Lung microvascular endothelial cell (primary cell): ENCODE measurements at regions not wholly inside any gene's neighbourhood (a gene's known extent, or its start where the extent isn't known, plus 50 kb on each side); places are given as distances from the start of the nearest gene placed in this dataset.
A peak's percentile ranks its signal among the peaks of the same experiment; 100 is the strongest.
"Not testable (repeated sequence)": the region's sequence is repeated elsewhere in the genome, so short reads cannot be mapped to it uniquely, and the experiment has no call there.

ENCODE experiments used
- DNase-seq, 2 donors: peaks; one replicate each; pipeline versions ENCODE4 v3.0.0 to v3.0.0-alpha.2; 2010; ENCODE audit warnings: low read depth in 2 of 2

- DNase-seq = no peak
These were observed 417.6 kb upstream of the CDIN1 start for GRCh38 chr15:36161771-36162212.

GRCh38 chr15:36163983-36164382 is 415.4 kb upstream of the CDIN1 start:
- DNase-seq = not testable (repeated sequence)

- DNase-seq = no peak
These were observed 406.5 kb upstream of the CDIN1 start for GRCh38 chr15:36172955-36173354.

GRCh38 chr15:36175186-36175740 is 404.2 kb upstream of the CDIN1 start:
- no peak for DNase-seq

- DNase-seq = no peak
These were observed 403.6 kb upstream of the CDIN1 start for GRCh38 chr15:36175741-36176291.

GRCh38 chr15:36177590-36178302 is 401.7 kb upstream of the CDIN1 start:
- DNase-seq = peak; percentile 14 to 65

GRCh38 chr15:36178303-36178633 is 401.2 kb upstream of the CDIN1 start:
- no peak for DNase-seq

GRCh38 chr15:36183201-36183600 is 396.2 kb upstream of the CDIN1 start:
- DNase-seq = no peak

- DNase-seq = no peak
These were observed 394.0 kb upstream of the CDIN1 start for GRCh38 chr15:36185438-36185837.

- peak in 1 of 2 donors; percentile 5 for DNase-seq
These were observed 393.6 kb upstream of the CDIN1 start for GRCh38 chr15:36185845-36186244.

GRCh38 chr15:36186376-36186775 is 393.1 kb upstream of the CDIN1 start:
- DNase-seq = peak; percentile 57 to 67

GRCh38 chr15:36191459-36191858 is 388.0 kb upstream of the CDIN1 start:
- no peak for DNase-seq

- DNase-seq = not testable (repeated sequence)
These were observed 383.9 kb upstream of the CDIN1 start for GRCh38 chr15:36195361-36196007.

GRCh38 chr15:36208868-36209582 is 370.4 kb upstream of the CDIN1 start:
- DNase-seq = peak in 1 of 2 donors; percentile 14

GRCh38 chr15:36210426-36210825 is 369.0 kb upstream of the CDIN1 start:
- DNase-seq = no peak

GRCh38 chr15:36218322-36218721 is 361.1 kb upstream of the CDIN1 start:
- no peak for DNase-seq

GRCh38 chr15:36218991-36219390 is 360.4 kb upstream of the CDIN1 start:
- DNase-seq = no peak

GRCh38 chr15:36221992-36222391 is 357.4 kb upstream of the CDIN1 start:
- no peak for DNase-seq

GRCh38 chr15:36230776-36231175 is 348.6 kb upstream of the CDIN1 start:
- DNase-seq = no peak

- no peak for DNase-seq
These were observed 346.9 kb upstream of the CDIN1 start for GRCh38 chr15:36232491-36232890.

GRCh38 chr15:36234743-36235142 is 344.7 kb upstream of the CDIN1 start:
- no peak for DNase-seq

GRCh38 chr15:36235173-36235572 is 344.3 kb upstream of the CDIN1 start:
- DNase-seq = no peak
